HEK293 (cell line): ENCODE measurements at regions not wholly inside any gene's neighbourhood (a gene's known extent, or its start where the extent isn't known, plus 50 kb on each side); places are given as distances from the start of the nearest gene placed in this dataset.
A peak's percentile ranks its signal among the peaks of the same experiment; 100 is the strongest.

Experiments
- CTCF ChIA-PET: fragments of 350-600 bp; formaldehyde crosslinking; extraction: SDS; loops from one replicate; lab custom pipeline; 2021; ENCODE audit warnings: antibody characterized with exemption; lab: Yijun Ruan, JAX
- POLR2A ChIA-PET: fragments of 300-600 bp; formaldehyde crosslinking; extraction: SDS; loops from one replicate; lab custom pipeline; 2020; ENCODE audit warnings: antibody characterized with exemption, inconsistent platforms; lab: Yijun Ruan, JAX
- H3K27ac ChIP-seq: fragments of 200-500 bp; sonication (Bioruptor generic); 2 replicates; pipeline ENCODE4 v1.5.1; 2014; ENCODE audit warnings: low read depth, low read length, control low read depth, inconsistent platforms; ENCODE audit errors: extremely low read depth
- H3K36me3 ChIP-seq, 2 experiments: fragments of 200-500 bp in 1 of 2; sonication (Bioruptor generic) in 1 of 2; 1 replicate in 1 of 2; 2 replicates in 1 of 2; pipeline ENCODE4 v1.5.1; 2014 to 2017; ENCODE audit warnings: inconsistent platforms in 2 of 2, low read length in 2 of 2; ENCODE audit not compliant: control insufficient read depth in 2 of 2, insufficient read depth in 1 of 2
- H3K4me1 ChIP-seq: fragments of 200-500 bp; sonication (Bioruptor generic); 2 replicates; pipeline ENCODE4 v1.5.1; 2014; ENCODE audit warnings: mild to moderate bottlenecking, low read length, inconsistent platforms; ENCODE audit not compliant: control insufficient read depth, insufficient read depth
- H3K4me3 ChIP-seq: 2 replicates; pipeline ENCODE4 v1.5.1; 2011; ENCODE audit warnings: low read depth, mild to moderate bottlenecking, control low read depth, low read length, moderate library complexity
- H3K9me3 ChIP-seq: fragments of 200-500 bp; sonication (Bioruptor generic); 2 replicates; pipeline ENCODE4 v1.5.1; 2014; ENCODE audit warnings: low read depth, low read length, inconsistent platforms; ENCODE audit not compliant: control insufficient read depth, insufficient read depth
- BCL6B ChIP-seq: fragments of 450-650 bp; formaldehyde crosslinking; IDR thresholded peaks from 2 replicates; pipeline ENCODE4 v1.5.1; 2017; ENCODE audit warnings: missing biosample characterization, missing genetic modification characterization
- CTCF ChIP-seq: fragments of 450-650 bp; formaldehyde crosslinking; IDR thresholded peaks from 2 replicates; pipeline ENCODE4 v1.5.1; 2016; ENCODE audit warnings: missing biosample characterization, missing genetic modification characterization
- KLF16 ChIP-seq: fragments of 450-650 bp; formaldehyde crosslinking; IDR thresholded peaks from 2 replicates; pipeline ENCODE4 v1.5.1; 2017; ENCODE audit warnings: missing biosample characterization, missing genetic modification characterization
- KLF9 ChIP-seq: fragments of 450-650 bp; formaldehyde crosslinking; IDR thresholded peaks from 2 replicates; pipeline ENCODE4 v1.5.1; 2016; ENCODE audit warnings: missing biosample characterization, missing genetic modification characterization, low read depth
- SP2 ChIP-seq: fragments of 450-650 bp; formaldehyde crosslinking; IDR thresholded peaks from 2 replicates; pipeline ENCODE4 v1.5.1; 2016; ENCODE audit warnings: missing biosample characterization, missing genetic modification characterization
- SP7 ChIP-seq: fragments of 450-650 bp; formaldehyde crosslinking; IDR thresholded peaks from 2 replicates; pipeline ENCODE4 v1.5.1; 2016; ENCODE audit warnings: missing biosample characterization, missing genetic modification characterization
- ZBTB20 ChIP-seq: fragments of 450-650 bp; formaldehyde crosslinking; IDR thresholded peaks from 2 replicates; pipeline ENCODE4 v1.5.1; 2016; ENCODE audit warnings: missing biosample characterization, missing genetic modification characterization
- ZBTB48 ChIP-seq: fragments of 450-650 bp; formaldehyde crosslinking; IDR thresholded peaks from 2 replicates; pipeline ENCODE4 v1.5.1; 2016; ENCODE audit warnings: missing biosample characterization, missing genetic modification characterization
- ZBTB8A ChIP-seq: fragments of 450-650 bp; formaldehyde crosslinking; IDR thresholded peaks from 2 replicates; pipeline ENCODE4 v1.5.1; 2016; ENCODE audit warnings: missing biosample characterization, missing genetic modification characterization
- ZNF274 ChIP-seq, 2 experiments: fragments of 200-500 bp in 1 of 2; fragments of 450-650 bp in 1 of 2; sonication (Bioruptor generic) in 1 of 2; formaldehyde crosslinking in 1 of 2; IDR thresholded peaks; 2 replicates each; pipeline versions ENCODE4 v1.5.1 to v1.6.1; 2014 to 2016; ENCODE audit warnings: borderline replicate concordance in 1 of 2, inconsistent platforms in 1 of 2, low read length in 1 of 2, missing biosample characterization in 1 of 2, missing genetic modification characterization in 1 of 2
- ZNF311 ChIP-seq: fragments of 450-650 bp; formaldehyde crosslinking; IDR thresholded peaks from 2 replicates; pipeline ENCODE4 v1.5.1; 2017; ENCODE audit warnings: missing biosample characterization, missing genetic modification characterization, borderline replicate concordance
- ZNF37A ChIP-seq: fragments of 450-650 bp; IDR thresholded peaks from 2 replicates; pipeline ENCODE4 v1.5.1; 2018; ENCODE audit warnings: missing biosample characterization, missing genetic modification characterization
- ZNF561 ChIP-seq: fragments of 450-650 bp; IDR thresholded peaks from 2 replicates; pipeline ENCODE4 v1.5.1; 2018; ENCODE audit warnings: missing biosample characterization, missing genetic modification characterization, borderline replicate concordance
- ZNF571 ChIP-seq: fragments of 450-650 bp; formaldehyde crosslinking; IDR thresholded peaks from 2 replicates; pipeline ENCODE4 v1.5.0; 2017; ENCODE audit warnings: missing biosample characterization, missing genetic modification characterization
- ZNF654 ChIP-seq: fragments of 450-650 bp; formaldehyde crosslinking; IDR thresholded peaks from 2 replicates; pipeline ENCODE4 v1.5.1; 2016; ENCODE audit warnings: low read depth, missing biosample characterization, missing genetic modification characterization
- ZNF768 ChIP-seq: fragments of 450-650 bp; formaldehyde crosslinking; IDR thresholded peaks from 2 replicates; pipeline ENCODE4 v1.5.1; 2018; ENCODE audit warnings: missing biosample characterization, mild to moderate bottlenecking, missing genetic modification characterization
- ZNF776 ChIP-seq: fragments of 450-650 bp; formaldehyde crosslinking; IDR thresholded peaks from 2 replicates; pipeline ENCODE4 v1.5.0; 2017; ENCODE audit warnings: missing biosample characterization, missing genetic modification characterization, borderline replicate concordance

- TF ChIP-seq BCL6B (tag by site-specific recombination) (no peak), ZNF561 (tag by site-specific recombination) (no peak), ZNF776 (tag by site-specific recombination) (no peak), ZBTB8A (tag by site-specific recombination) (no peak), SP7 (tag by site-specific recombination) (no peak), ZNF274 (IDR thresholded peaks at IDR 0.05; ENCODE audit: low read length) (no peak), ZNF274 (tag by site-specific recombination; IDR thresholded peaks at IDR 0.05; ENCODE audit: borderline replicate concordance) (no peak), ZNF311 (tag by site-specific recombination) (no peak), ZNF37A (tag by site-specific recombination) (no peak)
- TF ChIP-seq, all 188 proteins: peak for 0
Measured at GRCh38 chr16:27634779-27635178, 84.8 kb downstream of the KATNIP start (continued).

- Histone ChIP-seq H3K36me3 (peaks cover 0 to 3% of the 10 kb centered on the region in 2 experiments; a peak in 2 of 3 replicates), H3K27ac (no peak overlapping the region), H3K4me1 (no peaks in the 10 kb centered on the region), H3K4me3 (no peak overlapping the region), H3K9me3 (no peaks in the 10 kb centered on the region)
- ChIA-PET POLR2A (interaction anchor here (0.6 kb wide), 1 partner anchor 312 kb away, joined by 5 read pairs; no protein-coding TSS in a partner anchor), CTCF (interaction anchor here (0.6 to 1.7 kb wide), 2 partner anchors 13 to 586 kb away, joined by 3 to 4 read pairs; no protein-coding TSS in a partner anchor)
- TF ChIP-seq ZNF571 (no peak), ZNF768 (tag by site-specific recombination) (peak; percentile 69)
Measured at GRCh38 chr16:27636453-27637240, 86.7 kb downstream of the KATNIP start.

- Histone ChIP-seq H3K9me3 (no peaks in the 10 kb centered on the region), H3K4me1 (no peaks in the 10 kb centered on the region)
- no peak for TF ChIP-seq KLF9 (tag by site-specific recombination)
- TF ChIP-seq KLF16 (tag by site-specific recombination): no peak
- no peak for TF ChIP-seq ZBTB48 (tag by site-specific recombination)
- TF ChIP-seq ZBTB20 (tag by site-specific recombination): no peak
- TF ChIP-seq, all 188 proteins: peak for 0
- Histone ChIP-seq H3K4me3 (no peak overlapping the region), H3K27ac (no peak overlapping the region), H3K36me3 (no peaks in the 10 kb centered on the region)
- ChIA-PET CTCF (interaction anchor here (0.7 to 2.6 kb wide), 16 partner anchors 9 to 627 kb away, joined by 3 to 29 read pairs (median 4); no protein-coding TSS in a partner anchor), POLR2A (interaction anchor here (1.4 kb wide), 1 partner anchor 89 kb away, joined by 3 read pairs; the partner anchor contains the start of gene KATNIP)
Measured at GRCh38 chr16:27638833-27639560, 89.1 kb downstream of the KATNIP start.

GRCh38 chr16:27639561-27640276 is 89.8 kb downstream of the KATNIP start:
- Histone ChIP-seq H3K4me3 (no peak overlapping the region), H3K9me3 (no peaks in the 10 kb centered on the region), H3K27ac (no peak overlapping the region), H3K36me3 (no peaks in the 10 kb centered on the region), H3K4me1 (no peaks in the 10 kb centered on the region)
- CTCF ChIA-PET: interaction anchor here (0.6 to 2.6 kb wide), 33 partner anchors 10 to 626 kb away, joined by 3 to 29 read pairs (median 4); no protein-coding TSS in a partner anchor
- POLR2A ChIA-PET: interaction anchor here (0.6 to 1.4 kb wide), 2 partner anchors 90 to 228 kb away, joined by 3 to 10 read pairs; partner anchors contain the start of gene KATNIP
- TF ChIP-seq ZNF654 (tag by site-specific recombination): peak; percentile 66
- no peak for TF ChIP-seq SP2 (tag by site-specific recombination)
- peak; percentile 33; the same call in 1 of the 2 replicates for TF ChIP-seq CTCF (tag by site-specific recombination)
